ENCODE measurements at regions not wholly inside any gene's neighbourhood (a gene's known extent, or its start where the extent isn't known, plus 50 kb on each side); places are given as distances from the start of the nearest gene placed in this dataset.

DNA sequence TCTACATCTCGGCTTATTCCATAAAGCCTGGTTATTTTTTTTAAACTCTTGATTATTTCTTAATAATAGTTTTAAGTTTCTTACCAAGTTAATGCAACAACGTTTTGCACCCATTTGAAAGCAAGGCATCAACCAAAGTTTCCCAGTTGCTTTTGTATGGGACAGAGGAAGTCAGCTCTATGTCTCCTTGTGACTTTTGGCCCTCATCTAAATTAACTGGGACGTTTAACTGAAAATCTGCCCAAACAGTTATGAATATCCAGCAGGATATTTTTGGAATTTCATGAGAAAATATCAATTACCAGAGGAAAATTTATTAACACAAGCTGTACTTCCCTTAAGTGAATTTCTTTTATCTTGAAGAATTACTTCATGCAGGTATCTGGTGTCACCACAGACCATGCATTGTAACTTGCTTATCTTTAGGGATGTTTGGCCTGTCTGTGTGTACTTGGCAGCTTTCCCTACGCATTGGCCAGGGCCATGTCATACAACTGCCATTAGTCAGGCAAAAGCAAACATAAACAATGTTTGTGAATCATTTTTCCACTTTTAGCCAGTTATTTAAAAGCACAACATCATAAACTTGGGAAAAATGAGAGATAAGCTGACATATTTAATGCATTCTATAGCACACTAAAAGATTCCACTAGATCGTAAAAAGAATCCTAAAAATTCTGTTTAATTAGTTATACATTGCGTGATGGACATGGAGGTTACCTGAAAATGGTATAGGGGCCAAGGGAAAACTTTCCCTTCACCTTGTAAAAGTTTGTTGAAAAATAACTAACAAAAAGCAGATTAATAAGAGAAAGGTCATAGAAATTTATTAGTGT, 101.4 kb upstream of the PDE5A start:
- no peak for TF ChIP-seq NEUROD1 (IDR thresholded peaks at IDR 0.05; ENCODE audit: borderline replicate concordance, low read depth, low read length, partially characterized antibody)
- TF ChIP-seq GABPB1 (CRISPR knock-in tag; IDR thresholded peaks at IDR 0.05) = no peak
- TF ChIP-seq, protein P1, sequence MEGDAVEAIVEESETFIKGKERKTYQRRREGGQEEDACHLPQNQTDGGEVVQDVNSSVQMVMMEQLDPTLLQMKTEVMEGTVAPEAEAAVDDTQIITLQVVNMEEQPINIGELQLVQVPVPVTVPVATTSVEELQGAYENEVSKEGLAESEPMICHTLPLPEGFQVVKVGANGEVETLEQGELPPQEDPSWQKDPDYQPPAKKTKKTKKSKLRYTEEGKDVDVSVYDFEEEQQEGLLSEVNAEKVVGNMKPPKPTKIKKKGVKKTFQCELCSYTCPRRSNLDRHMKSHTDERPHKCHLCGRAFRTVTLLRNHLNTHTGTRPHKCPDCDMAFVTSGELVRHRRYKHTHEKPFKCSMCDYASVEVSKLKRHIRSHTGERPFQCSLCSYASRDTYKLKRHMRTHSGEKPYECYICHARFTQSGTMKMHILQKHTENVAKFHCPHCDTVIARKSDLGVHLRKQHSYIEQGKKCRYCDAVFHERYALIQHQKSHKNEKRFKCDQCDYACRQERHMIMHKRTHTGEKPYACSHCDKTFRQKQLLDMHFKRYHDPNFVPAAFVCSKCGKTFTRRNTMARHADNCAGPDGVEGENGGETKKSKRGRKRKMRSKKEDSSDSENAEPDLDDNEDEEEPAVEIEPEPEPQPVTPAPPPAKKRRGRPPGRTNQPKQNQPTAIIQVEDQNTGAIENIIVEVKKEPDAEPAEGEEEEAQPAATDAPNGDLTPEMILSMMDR (IDR thresholded peaks at IDR 0.05 in 2 of 3, conservative IDR thresholded peaks at IDR 0.05 in 1 of 3; ENCODE audit: insufficient read depth in 2 of 3, low read depth in 1 of 3, low read length in 3 of 3) = no peak
- TF ChIP-seq NKRF (IDR thresholded peaks at IDR 0.05; ENCODE audit: borderline replicate concordance) = no peak
- TF ChIP-seq SMAD1 (IDR thresholded peaks at IDR 0.05; ENCODE audit: low read depth, low read length, partially characterized antibody) = no peak
- TF ChIP-seq, protein P2, sequence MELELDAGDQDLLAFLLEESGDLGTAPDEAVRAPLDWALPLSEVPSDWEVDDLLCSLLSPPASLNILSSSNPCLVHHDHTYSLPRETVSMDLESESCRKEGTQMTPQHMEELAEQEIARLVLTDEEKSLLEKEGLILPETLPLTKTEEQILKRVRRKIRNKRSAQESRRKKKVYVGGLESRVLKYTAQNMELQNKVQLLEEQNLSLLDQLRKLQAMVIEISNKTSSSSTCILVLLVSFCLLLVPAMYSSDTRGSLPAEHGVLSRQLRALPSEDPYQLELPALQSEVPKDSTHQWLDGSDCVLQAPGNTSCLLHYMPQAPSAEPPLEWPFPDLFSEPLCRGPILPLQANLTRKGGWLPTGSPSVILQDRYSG (tag; conservative IDR thresholded peaks at IDR 0.05; ENCODE audit: low read depth) = no peak
- TF ChIP-seq, protein P3, sequence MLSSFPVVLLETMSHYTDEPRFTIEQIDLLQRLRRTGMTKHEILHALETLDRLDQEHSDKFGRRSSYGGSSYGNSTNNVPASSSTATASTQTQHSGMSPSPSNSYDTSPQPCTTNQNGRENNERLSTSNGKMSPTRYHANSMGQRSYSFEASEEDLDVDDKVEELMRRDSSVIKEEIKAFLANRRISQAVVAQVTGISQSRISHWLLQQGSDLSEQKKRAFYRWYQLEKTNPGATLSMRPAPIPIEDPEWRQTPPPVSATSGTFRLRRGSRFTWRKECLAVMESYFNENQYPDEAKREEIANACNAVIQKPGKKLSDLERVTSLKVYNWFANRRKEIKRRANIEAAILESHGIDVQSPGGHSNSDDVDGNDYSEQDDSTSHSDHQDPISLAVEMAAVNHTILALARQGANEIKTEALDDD (IDR thresholded peaks at IDR 0.05) = no peak
- TF ChIP-seq MEIS2 (IDR thresholded peaks at IDR 0.05; ENCODE audit: partially characterized antibody) = no peak

Measured in K562 (cell line).